SK-N-SH (cell line): ENCODE measurements at regions not wholly inside any gene's neighbourhood (a gene's known extent, or its start where the extent isn't known, plus 50 kb on each side); places are given as distances from the start of the nearest gene placed in this dataset.

Experiments used
- CTCF ChIA-PET: fragments of 300-600, 350-600 bp; formaldehyde crosslinking; extraction: SDS; loops from one replicate; lab custom pipeline; 2021; lab: Yijun Ruan, JAX
- POLR2A ChIA-PET: fragments of 350-600 bp; sonication (Branson Sonifier 250); formaldehyde crosslinking; extraction: SDS; loops from one replicate; lab custom pipeline; 2020; ENCODE audit warnings: antibody characterized with exemption, inconsistent platforms; lab: Yijun Ruan, JAX
- DNase-seq: peaks from one replicate; pipeline ENCODE4 v3.0.0; 2012
- H2AFZ ChIP-seq: fragments of 200-600 bp; sonication (generic); 2 replicates; pipeline ENCODE4 v1.8.1; 2016; ENCODE audit warnings: antibody characterized with exemption, mild to moderate bottlenecking, low read depth
- H3F3A ChIP-seq: fragments of 200-600 bp; sonication (generic); replicated peaks from 2 replicates; pipeline ENCODE3; 2016; ENCODE audit warnings: antibody characterized with exemption, mild to moderate bottlenecking; ENCODE audit not compliant: insufficient read depth
- H3K27ac ChIP-seq, 2 experiments: fragments of 200-500 bp in 1 of 2; fragments of 200-600 bp in 1 of 2; sonication (Bioruptor generic) in 1 of 2; sonication (generic), shearing (Covaris generic) in 1 of 2; 2 replicates each; pipeline versions ENCODE4 v1.5.1 to v1.6.1; 2014 to 2016; ENCODE audit warnings: low read depth in 2 of 2, inconsistent platforms in 1 of 2, low read length in 1 of 2, mild to moderate bottlenecking in 1 of 2, mixed read lengths in 1 of 2
- H3K27me3 ChIP-seq: fragments of 200-600 bp; sonication (generic), shearing (Covaris generic); 2 replicates; pipeline ENCODE4 v1.6.1; 2016; ENCODE audit warnings: mixed run types; ENCODE audit not compliant: insufficient read depth
- H3K36me3 ChIP-seq, 2 experiments: fragments of 200-500 bp in 1 of 2; fragments of 200-600 bp in 1 of 2; sonication (Bioruptor generic) in 1 of 2; sonication (generic) in 1 of 2; replicated peaks in 1 of 2; 2 replicates each; pipeline versions ENCODE3 to v1.5.1; 2014 to 2016; ENCODE audit warnings: low read length in 1 of 2, mild to moderate bottlenecking in 1 of 2; ENCODE audit not compliant: insufficient read depth in 2 of 2, control insufficient read depth in 1 of 2
- H3K4me1 ChIP-seq, 2 experiments: fragments of 200-500 bp in 1 of 2; fragments of 200-600 bp in 1 of 2; sonication (Bioruptor generic) in 1 of 2; sonication (generic), shearing (Covaris generic) in 1 of 2; 2 replicates each; pipeline versions ENCODE4 v1.5.1 to v1.6.1; 2014 to 2016; ENCODE audit warnings: low read depth in 1 of 2, low read length in 1 of 2, mixed run types in 1 of 2; ENCODE audit not compliant: insufficient read depth in 2 of 2, control insufficient read depth in 1 of 2
- H3K4me2 ChIP-seq: fragments of 200-600 bp; sonication (generic), shearing (Covaris generic); 2 replicates; pipeline ENCODE4 v1.6.1; 2017; ENCODE audit warnings: mixed run types
- H3K4me3 ChIP-seq, 2 experiments: fragments of 200-500 bp in 1 of 2; fragments of 200-600 bp in 1 of 2; sonication (Bioruptor generic) in 1 of 2; sonication (generic), shearing (Covaris generic) in 1 of 2; 2 replicates each; pipeline versions ENCODE4 v1.5.1 to v1.8.1; 2014 to 2016; ENCODE audit warnings: low read depth in 2 of 2, inconsistent platforms in 1 of 2, low read length in 1 of 2, mild to moderate bottlenecking in 1 of 2, mixed read lengths in 1 of 2, moderate library complexity in 1 of 2
- H3K79me2 ChIP-seq: fragments of 200-600 bp; sonication (generic); 2 replicates; pipeline ENCODE4 v1.8.1; 2017; ENCODE audit warnings: mild to moderate bottlenecking; ENCODE audit not compliant: insufficient read depth
- H3K9ac ChIP-seq: fragments of 200-600 bp; sonication (generic); 2 replicates; pipeline ENCODE4 v1.6.1; 2017; ENCODE audit warnings: mixed run types
- H3K9me2 ChIP-seq: fragments of 200-600 bp; sonication (generic); 2 replicates; pipeline ENCODE4 v1.6.1; 2017; ENCODE audit warnings: mixed run types
- H3K9me3 ChIP-seq: fragments of 200-600 bp; sonication (generic); 2 replicates; pipeline ENCODE4 v1.6.1; 2017; ENCODE audit warnings: mixed run types, mild to moderate bottlenecking, moderate library complexity
- H4K20me1 ChIP-seq: fragments of 200-600 bp; sonication (generic); 2 replicates; pipeline ENCODE4 v1.6.1; 2017; ENCODE audit warnings: mild to moderate bottlenecking, mixed run types; ENCODE audit not compliant: insufficient read depth
- CHD2 ChIP-seq: fragments of 150-350 bp; IDR thresholded peaks from 2 replicates; pipeline ENCODE4 v1.6.1; 2018; ENCODE audit warnings: low read length; ENCODE audit not compliant: partially characterized antibody
- ELF1 ChIP-seq: IDR thresholded peaks from 2 replicates; pipeline ENCODE4 v1.4.0; 2012
- FOXM1 ChIP-seq: IDR thresholded peaks from 2 replicates; pipeline ENCODE4 v1.4.0; 2012; ENCODE audit warnings: low read depth, mild to moderate bottlenecking
- IRF3 ChIP-seq: fragments of 150-350 bp; IDR thresholded peaks from 2 replicates; pipeline ENCODE4 v1.6.1; 2016; ENCODE audit warnings: mild to moderate bottlenecking, low read depth, low read length
- MXI1 ChIP-seq: IDR thresholded peaks from 2 replicates; pipeline ENCODE4 v1.6.1; 2012; ENCODE audit warnings: mild to moderate bottlenecking, low read depth, low read length, improper control_type of control experiment
- NFIC ChIP-seq: IDR thresholded peaks from 2 replicates; pipeline ENCODE4 v1.4.0; 2012; ENCODE audit warnings: borderline replicate concordance
- PBX3 ChIP-seq: IDR thresholded peaks from 2 replicates; pipeline ENCODE4; 2012
- RCOR1 ChIP-seq: fragments of 150-350 bp; IDR thresholded peaks from 2 replicates; pipeline ENCODE4 v1.6.1; 2017; ENCODE audit warnings: antibody characterized with exemption, low read length
- REST ChIP-seq: IDR thresholded peaks from 2 replicates; pipeline ENCODE4 v1.6.1; 2012; ENCODE audit warnings: mild to moderate bottlenecking, low read depth, low read length, moderate library complexity
- SIN3A ChIP-seq: IDR thresholded peaks from 2 replicates; pipeline ENCODE4 v1.6.1; 2012; ENCODE audit warnings: low read depth, mild to moderate bottlenecking, low read length, moderate library complexity, borderline replicate concordance
- TAF1 ChIP-seq: IDR thresholded peaks from 2 replicates; pipeline ENCODE4 v1.6.1; 2012; ENCODE audit warnings: low read depth, mild to moderate bottlenecking, low read length, moderate library complexity, borderline replicate concordance
- USF1 ChIP-seq: IDR thresholded peaks from 2 replicates; pipeline ENCODE4 v1.4.0; 2012; ENCODE audit warnings: low read depth, borderline replicate concordance
- USF2 ChIP-seq: fragments of 150-350 bp; IDR thresholded peaks from 2 replicates; pipeline ENCODE4 v1.6.1; 2017; ENCODE audit warnings: antibody characterized with exemption, low read length, low read depth, borderline replicate concordance
- WGBS: methylation state at CpG from one replicate; pipeline ENCODE4 v1.1.6; 2017; ENCODE audit warnings: low lambda C conversion rate; 5-methylcytosine and 5-hydroxymethylcytosine counted together

- CTCF ChIA-PET: interaction anchor here (1.0 to 2.5 kb wide), 2 partner anchors 24 to 53 kb away, joined by 3 to 9 read pairs; no protein-coding TSS in a partner anchor
These were observed 395.9 kb downstream of the MATN1 start for GRCh38 chr1:30327370-30328099.

GRCh38 chr1:30325999-30326398, 397.4 kb downstream of the MATN1 start:
- H3K36me3 ChIP-seq: no peaks in the 10 kb centered on the region
- H3K4me3 ChIP-seq: no peak overlapping the region
- H3K27me3 ChIP-seq: no peaks in the 10 kb centered on the region
- no peak overlapping the region for H3K4me2 ChIP-seq
- no peak for DNase-seq
- no peaks in the 10 kb centered on the region for H3K9me3 ChIP-seq
- no peaks in the 10 kb centered on the region for H3F3A ChIP-seq
- peaks cover 0 to 19% of the 10 kb centered on the region in 2 experiments; a peak in 1 of 4 replicates for H3K4me1 ChIP-seq
- no peak overlapping the region for H3K27ac ChIP-seq
- ChIA-PET CTCF (interaction anchor here (1.5 kb wide), 1 partner anchor 54 kb away, joined by 10 read pairs; no protein-coding TSS in a partner anchor), POLR2A (no interaction called here)
- H4K20me1 ChIP-seq: no peaks in the 10 kb centered on the region
- H3K9ac ChIP-seq: no peak overlapping the region
- H3K9me2 ChIP-seq: no peaks in the 10 kb centered on the region
- 23% methylated on average over 5 of the region's 6 CpGs for WGBS
- H3K79me2 ChIP-seq: no peaks in the 10 kb centered on the region
- no peak overlapping the region for H2AFZ ChIP-seq
- no peak for TF ChIP-seq SIN3A
- no peak for TF ChIP-seq USF2
- no peak for TF ChIP-seq TAF1
- TF ChIP-seq FOXM1: no peak
- TF ChIP-seq USF1: no peak
- no peak for TF ChIP-seq REST
- TF ChIP-seq ELF1: no peak
- TF ChIP-seq NFIC: no peak

More at GRCh38 chr1:30327370-30328099, 395.9 kb downstream of the MATN1 start:
- no peaks in the 10 kb centered on the region for H3K27me3 ChIP-seq
- H4K20me1 ChIP-seq: no peaks in the 10 kb centered on the region
- TF ChIP-seq CHD2 (no peak), IRF3 (no peak), SIN3A (no peak), PBX3 (no peak), USF2 (no peak), RCOR1 (no peak), MXI1 (no peak)
- H3K9me3 ChIP-seq: no peaks in the 10 kb centered on the region
- H2AFZ ChIP-seq: no peak overlapping the region
- 22% methylated on average over 9 of the region's 13 CpGs for WGBS
- H3K27ac ChIP-seq: no peak overlapping the region
- POLR2A ChIA-PET: no interaction called here
- no peaks in the 10 kb centered on the region for H3K9me2 ChIP-seq
- H3K9ac ChIP-seq: no peak overlapping the region
- no peaks in the 10 kb centered on the region for H3K36me3 ChIP-seq
- no peaks in the 10 kb centered on the region for H3K79me2 ChIP-seq
- H3K4me1 ChIP-seq: peaks cover 0 to 12% of the 10 kb centered on the region in 2 experiments; a peak in 1 of 4 replicates
- no peak overlapping the region for H3K4me3 ChIP-seq
- DNase-seq: no peak
- no peaks in the 10 kb centered on the region for H3F3A ChIP-seq
- H3K4me2 ChIP-seq: no peak overlapping the region
